GM19455 (cell line): ENCODE measurements at regions not wholly inside any gene's neighbourhood (a gene's known extent, or its start where the extent isn't known, plus 50 kb on each side); places are given as distances from the start of the nearest gene placed in this dataset.
A peak's percentile ranks its signal among the peaks of the same experiment; 100 is the strongest.
"Not testable (repeated sequence)": the region's sequence is repeated elsewhere in the genome, so short reads cannot be mapped to it uniquely, and the experiment has no call there.

Source experiments
- ATAC-seq: cut with Tn5 transposase; IDR thresholded peaks from one replicate; pipeline ENCODE4 v1.9.1; 2021; ENCODE audit not compliant: unreplicated experiment

DNA sequence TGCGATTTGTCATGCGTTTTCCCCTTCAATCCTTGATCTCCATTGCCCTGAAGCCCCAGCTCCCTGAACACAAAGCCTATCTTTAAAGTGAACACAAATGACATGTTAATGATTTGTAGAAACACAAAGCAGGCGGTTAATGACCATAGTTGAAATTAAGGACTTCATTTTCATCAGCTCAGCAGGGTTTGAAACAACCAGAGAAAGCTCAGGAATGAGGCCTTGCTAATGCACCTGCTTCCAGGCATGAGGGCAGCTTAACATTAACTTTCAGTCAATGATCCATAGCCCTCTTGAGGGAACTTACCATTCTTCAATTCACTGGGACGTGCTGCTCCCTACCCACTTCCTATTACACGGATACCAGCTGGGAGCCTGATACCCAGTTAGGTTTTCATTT is 427.2 kb upstream of the CBLB start:
- no peak for ATAC-seq

DNA sequence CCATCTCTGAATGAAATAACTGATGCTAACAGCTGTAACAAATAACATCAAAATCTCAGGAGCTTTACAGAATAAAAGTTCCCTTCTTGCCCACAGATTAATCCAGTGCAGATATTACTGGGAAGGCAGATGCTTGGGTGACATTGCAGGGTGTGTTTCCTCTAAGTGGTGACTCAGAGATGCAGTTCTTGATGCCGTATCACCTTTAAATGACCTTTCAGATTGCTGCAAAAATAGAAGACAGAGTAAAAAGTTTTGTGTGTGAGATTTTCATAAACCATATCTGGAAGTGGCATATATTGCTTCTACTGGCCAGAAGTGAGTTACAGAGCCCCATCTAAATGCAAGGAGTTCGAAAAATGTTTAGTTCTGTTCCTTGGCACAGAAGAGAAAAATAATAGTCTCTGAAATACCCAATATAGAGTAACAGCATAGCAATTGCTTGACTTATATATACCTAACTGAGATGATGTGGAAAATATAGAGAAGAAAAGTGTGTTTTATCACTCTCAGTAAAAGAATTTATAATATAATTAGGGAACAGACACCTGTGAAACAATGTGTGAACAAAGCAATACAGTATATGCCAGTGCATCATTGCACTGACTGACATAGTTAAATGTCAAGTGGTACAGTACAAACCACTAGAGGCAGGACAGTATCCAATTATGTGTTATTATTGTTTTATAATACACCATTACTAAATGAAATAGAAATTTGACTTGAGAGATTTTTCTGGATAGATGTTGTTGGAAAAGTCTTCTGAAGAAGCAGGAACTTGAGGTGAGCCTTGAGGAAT is 430.7 kb upstream of the CBLB start:
- peak; percentile 59 for ATAC-seq

DNA sequence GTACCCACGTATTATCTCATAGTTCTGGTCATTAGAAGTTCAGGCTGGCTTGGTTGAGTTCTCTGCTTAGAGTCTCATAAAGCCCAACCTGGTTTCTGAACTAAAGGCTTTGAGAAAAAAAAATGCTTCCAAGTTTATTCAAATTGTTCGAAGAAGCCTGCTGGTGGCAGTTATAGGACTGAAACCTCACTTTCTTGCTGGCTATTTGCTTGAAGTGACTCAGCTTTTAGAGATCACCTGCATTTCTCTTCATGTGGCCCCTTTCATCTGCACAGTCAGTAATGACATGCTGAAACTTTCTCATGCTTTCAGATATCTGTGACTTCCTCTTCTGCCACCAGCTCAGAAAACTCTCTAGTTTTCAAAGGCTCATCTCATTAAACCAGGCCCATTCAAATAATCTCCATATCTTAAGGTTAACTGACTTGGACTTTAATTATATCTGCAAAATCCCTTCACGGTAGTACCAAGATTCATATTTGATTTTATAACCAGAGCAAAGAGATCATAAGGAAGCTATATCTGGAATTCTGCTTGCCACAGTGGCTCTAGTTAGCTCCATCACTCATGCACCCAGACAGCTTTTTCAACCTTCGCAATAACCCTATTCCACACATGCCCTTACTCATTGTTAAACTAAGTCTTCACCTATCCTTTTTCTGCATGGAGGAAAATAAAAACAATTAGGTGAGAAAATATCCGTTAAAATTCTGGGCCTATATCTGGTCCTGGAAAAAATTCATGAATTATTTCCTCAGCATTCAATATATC is 433.8 kb upstream of the CBLB start:
- peak; percentile 88 for ATAC-seq

DNA sequence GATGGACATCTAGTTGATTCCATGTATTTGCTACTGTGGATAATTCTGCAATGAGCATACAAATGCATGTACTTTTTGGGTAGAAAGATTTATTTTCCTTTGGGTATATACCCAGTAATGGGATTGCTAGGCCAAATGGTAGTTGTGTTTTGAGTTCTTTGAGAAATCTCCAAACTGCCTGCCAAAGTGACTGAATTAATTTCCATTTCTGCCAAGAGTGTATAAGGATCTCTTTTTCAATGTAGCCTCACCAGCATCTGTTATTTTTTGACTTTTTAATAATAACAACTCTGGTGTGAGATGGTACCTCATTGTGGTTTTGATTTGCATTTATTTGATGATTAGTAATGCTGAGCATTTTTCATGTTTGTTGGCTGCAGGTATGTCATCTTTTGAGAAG is 435.0 kb upstream of the CBLB start:
- no peak for ATAC-seq

DNA sequence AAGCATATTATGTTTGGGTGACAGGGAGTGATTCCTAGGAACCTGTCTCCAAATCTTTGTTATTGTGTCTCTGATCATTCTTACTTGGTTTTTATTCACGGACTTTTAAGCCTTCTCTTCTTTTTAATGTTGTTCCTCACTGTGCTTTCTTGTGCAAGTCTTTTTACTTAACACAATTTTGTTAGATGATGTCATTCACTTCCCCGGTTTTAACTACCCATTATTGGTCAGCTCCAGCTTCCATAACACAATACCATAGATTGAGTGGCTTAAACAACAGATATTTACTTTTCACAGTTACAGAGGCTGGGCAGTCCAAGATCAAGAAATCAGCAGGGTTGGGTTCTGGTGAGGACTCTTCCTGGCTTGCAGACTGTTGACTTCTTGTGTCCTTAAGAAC is 436.3 kb upstream of the CBLB start:
- ATAC-seq, result no peak

DNA sequence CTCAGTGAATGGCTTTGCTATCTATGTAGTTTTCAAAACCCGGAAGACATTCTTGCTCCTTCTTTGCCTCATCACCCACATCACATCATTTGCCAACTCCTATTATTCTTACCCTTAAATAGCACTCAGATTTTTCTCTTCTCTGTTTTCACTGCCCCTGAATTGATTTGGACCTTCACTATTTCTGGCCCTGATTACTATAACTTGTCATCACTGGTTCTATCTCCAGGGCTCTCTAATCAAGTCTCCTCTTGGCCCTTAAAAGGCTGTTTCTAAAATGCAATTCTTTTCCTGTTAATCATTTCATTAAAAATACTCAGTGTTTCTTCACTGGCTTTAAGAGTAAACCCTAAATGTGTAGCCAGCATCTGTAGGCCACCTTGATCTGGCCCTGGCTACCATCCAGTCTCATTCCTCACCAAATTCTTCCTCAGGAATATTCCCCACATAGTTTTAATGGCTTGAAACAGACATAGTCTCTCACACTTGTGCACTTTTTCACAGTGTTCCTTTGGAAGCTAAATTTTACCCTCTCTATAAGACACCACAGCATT is 437.1 kb upstream of the CBLB start:
- ATAC-seq, result no peak

DNA sequence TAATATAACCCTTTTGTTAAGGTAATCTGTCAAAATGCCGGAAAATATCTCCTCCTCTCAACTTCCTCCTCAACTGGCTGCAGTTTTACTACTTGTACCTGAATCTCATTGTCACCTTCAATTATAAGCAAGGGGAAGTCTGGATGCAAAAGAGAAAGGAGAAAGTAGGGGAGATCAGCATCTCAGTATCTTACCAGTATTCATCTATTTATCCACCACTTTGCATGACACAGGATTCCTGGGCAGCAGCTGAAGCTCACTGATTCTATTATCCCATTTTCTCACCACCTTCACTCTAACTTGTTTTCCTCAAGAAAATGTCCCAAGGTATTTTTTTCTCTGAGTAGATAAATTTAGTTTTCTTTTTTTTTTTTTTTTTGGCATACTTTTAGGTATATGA is 440.5 kb upstream of the CBLB start:
- ATAC-seq, result no peak

DNA sequence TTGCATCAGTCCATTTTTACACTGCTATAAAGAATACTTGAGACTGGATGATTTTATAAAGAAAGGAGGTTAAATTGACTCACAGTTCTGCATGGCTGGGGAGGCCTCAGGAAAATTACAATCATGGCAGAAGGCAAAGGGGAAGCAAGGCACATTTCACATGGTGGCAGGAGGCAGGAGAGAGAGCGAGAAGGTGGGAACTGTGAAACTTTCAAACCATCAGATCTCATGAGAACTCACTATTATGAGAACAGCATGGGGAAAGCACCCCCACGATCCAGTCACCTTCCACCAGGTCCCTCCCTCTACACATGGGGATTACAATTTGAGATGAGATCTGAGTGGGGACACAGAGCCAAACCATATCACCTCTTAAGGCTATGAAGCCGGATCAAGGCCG is 441.0 kb upstream of the CBLB start:
- not testable (repeated sequence) for ATAC-seq

DNA sequence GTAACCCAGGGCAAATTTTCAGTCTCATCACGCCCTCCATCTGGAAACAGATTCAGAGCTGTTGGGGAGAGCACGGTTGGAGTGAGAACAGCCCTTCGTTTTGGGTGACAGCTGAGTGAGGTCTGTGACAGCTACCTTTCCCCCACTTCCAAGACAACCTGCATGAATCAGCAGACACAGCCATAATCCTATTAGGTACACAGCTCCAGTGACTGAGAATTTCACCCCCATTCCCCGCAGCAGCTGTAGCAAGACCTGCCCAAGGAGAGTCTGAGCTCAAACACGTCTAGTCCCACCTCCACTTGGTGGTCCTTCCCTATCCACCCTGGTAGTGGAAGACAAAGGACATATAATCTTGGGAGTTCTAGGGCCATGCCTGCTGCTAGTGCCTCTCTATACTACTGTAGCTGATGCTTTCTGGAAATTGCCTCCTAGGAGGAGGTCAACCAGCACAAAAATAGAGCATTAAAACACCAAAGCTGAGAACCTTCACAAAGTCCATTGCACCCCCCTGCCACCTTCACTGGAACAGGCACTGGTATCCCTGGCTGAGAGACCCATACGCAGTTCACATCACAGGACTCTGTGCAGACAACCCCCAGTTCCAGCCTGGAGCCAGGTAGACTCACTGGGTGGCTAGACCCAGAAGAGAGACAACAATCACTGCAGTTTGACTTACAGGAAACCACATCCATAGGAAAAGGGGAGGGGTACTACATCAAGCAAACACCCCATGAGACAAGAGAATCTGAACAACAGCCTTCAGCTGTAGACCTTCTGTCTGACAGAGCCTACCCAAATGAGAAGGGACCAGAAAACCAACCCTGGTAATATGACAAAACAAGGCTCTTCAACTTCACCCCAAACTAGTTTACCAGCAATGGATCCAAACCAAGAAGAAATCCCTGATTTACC is 448.6 kb upstream of the CBLB start:
- no peak for ATAC-seq

DNA sequence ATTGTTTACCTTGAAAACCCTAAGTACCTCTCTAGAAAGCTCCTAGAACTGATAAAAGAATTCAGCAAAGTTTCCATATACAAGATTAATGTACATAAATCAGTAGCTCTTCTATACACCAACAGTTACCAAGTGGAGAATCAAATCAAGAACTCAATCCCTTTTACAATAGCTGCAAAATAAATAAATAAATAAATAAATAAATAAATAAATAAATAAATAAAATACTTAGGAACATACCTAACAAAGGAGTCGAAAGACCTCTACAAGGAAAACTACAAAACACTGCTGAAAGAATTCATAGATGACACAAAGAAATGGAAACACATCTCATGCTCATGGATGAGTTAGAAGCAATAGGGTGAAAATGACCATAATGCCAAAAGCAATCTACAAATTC is 452.6 kb upstream of the CBLB start:
- not testable (repeated sequence) for ATAC-seq

DNA sequence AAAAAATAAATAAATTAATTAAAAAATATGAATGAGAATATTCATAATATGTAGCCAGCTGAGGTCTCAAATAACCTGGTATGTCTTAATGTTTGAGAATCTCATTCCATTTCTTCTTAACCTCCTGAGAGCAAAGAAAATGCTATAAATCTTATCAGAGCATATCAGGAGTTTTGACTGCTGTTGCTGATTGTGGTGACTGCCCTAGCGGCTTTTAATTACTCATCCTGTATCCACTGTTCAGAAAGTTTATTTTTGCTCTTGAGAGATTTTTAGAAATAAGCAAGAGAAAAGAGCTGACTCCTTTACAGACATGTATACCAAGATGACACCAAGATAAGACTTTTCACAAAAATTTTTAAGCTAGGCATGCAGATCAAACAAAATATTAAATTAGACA is 454.8 kb upstream of the CBLB start:
- no peak for ATAC-seq

DNA sequence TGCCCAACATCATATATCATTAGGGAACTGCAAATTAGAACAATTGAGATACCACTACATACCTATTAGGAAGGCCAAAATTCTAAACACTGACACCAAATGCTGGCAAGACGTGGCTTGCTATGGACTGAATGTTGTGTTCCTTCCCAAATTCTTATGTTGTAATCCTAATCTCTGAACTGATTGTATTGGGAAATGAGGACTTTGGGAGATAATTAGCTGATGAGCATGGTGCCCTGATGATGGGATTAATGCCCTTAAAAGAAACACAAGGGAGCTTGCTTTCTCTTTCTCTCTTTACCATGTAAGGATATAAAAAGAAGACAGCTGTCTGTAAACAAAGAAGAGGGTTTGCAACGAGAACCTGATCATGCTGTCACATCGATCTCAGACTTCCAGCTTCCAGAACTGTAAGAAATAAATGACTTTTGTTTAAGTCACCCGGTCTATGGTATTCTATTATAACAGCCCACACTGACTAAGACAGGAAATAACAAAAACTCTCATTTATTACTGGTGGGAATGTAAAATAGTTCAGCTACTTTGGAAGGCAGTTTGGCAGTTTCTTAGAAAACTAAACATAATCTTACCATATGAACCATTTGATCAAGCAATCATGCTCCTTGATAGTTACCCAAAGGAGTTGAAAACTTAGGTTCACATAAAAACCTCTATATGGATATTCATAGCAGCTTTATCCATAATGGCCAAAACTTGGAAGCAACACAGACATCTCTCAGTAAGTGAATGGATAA is 458.3 kb upstream of the CBLB start:
- no peak for ATAC-seq

DNA sequence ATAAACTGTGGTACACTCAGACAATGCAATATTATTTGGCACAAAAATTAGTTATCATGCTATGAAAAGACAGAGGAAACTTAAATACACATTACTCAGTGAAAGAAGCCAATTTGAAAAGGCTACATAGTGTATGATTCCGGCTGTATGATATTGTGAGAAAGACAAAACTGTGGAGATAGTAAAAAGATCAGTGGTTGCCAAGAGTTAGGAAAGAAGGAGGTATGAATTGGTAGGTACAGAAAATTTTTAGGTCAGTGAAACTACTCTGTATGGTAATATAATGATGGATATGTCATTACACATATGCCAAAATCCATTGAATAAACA is 458.8 kb upstream of the CBLB start:
- ATAC-seq, result no peak

DNA sequence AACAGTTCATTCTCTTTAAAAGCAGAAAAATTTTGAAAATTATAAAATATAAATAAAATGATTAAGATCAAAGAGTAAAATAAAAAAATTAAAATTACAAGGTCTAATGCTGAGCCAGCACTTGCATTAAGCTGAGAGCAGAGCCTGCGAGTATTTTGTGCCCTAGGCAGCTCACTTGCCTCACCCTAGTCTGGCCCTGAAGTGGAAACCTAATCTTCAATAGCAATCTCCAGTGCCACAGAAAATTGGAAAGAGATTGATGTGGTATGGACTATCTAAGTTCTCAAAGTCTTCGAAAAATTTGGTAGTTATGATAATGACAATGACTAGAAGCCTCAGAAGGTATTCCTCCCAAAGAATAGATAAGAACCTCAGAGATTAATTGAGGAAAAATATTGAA is 459.4 kb upstream of the CBLB start:
- ATAC-seq, result no peak

DNA sequence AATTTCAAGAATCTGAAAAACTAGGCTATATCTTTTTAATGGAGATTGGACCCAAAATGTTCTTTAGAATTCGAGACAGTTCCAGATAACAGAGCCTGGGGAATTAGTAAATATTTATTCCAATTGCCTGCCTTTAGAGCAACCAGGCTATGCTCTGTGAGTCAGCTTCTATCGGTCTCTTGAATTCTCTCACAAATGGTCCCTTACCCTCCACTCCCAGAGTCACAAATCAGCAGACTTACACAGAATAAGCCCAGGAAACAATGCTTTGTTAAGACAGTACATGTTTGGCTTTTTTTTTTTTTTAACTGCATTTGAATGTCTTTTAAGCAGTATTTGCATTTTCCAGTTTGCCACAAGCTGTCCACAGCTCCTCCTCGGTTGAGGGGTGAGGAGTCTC is 460.7 kb upstream of the CBLB start:
- ATAC-seq, result no peak

DNA sequence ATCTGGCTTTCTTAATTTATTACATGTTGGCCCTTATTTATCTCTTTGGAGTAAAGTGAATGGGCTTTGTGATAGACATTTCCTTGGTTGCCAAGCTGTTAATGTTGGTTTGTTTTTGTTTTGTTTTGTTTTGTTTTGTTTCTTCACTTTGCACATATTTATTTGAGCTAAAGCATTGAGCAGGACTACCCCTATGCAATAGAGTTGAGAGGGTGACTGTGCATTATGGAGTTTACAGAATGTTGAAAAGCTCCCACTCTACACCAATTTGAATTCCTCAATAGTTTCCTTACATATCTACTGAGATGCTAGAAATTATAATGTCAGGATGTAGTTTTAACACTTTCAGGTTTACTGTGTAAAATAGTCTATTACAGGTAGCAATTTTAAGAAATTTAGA is 462.8 kb upstream of the CBLB start:
- no peak for ATAC-seq

DNA sequence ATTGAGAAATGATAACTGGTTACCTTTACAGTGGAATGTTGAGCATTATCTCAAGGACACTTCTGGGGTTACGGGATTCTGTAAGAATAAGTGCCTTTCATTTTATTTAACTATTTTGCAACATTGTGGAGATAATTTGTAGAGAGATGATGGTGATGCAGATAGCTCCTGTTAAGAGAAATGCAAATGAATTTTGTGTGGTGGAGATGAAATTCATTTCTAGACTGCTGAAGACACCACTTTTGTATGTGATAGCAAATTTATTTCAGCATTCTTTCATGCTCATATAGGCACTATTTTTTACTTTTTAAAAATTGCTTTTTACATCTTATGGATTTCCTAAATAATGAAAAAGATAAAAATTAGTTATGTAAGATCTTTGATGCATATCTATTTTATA is 463.3 kb upstream of the CBLB start:
- ATAC-seq, result no peak

DNA sequence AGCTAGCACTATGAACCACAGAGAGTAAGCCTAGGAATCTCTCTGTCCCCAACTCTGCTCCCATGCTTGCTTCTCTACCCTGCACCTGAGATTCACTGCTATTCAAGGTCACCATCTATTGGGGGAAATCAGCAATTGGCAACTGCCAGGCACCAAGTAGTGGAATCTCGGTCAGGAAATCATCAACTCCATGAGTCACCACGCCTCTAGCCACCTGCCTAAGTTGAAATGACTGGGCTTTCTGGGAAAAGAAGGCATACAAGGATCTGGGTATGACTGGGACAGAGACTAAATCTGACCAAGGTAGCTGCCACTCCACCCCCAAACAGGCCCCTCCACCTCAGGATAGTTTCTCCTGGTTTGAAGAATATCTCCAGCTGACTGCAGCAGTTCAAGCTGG is 464.1 kb upstream of the CBLB start:
- ATAC-seq, result peak; percentile 61

DNA sequence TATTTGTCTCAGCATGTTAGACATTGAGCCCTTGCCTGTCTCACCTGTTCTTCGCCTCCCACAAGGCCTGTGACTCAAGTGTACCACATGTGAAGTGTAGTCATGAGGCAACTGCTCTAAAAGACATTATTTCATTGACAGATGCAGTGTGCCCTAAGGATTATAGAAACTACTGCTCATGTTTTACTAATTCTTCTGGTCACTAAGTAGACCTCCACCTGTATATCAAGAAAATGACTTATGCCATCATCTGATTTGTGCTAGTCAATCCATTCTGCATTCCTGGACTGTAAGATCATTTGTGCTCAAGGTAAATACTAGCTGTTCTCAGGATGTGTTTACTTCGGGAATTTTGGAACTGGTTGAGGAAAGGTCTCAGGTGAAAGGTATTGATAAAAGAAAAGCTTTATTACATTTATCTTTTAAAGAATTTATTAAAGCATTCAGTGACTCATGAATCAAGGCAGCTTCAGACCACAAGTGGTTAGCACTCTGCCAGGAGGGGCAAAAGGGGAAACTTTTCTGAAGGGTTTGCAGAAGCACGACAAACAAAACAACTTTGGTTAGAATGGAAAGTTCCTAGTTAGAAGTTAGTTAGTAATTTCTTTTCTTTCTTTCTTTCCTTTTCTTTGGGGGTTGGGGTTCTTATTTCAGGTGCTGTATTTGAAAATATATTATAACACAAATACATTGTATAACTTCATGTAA is 465.3 kb upstream of the CBLB start:
- no peak for ATAC-seq

DNA sequence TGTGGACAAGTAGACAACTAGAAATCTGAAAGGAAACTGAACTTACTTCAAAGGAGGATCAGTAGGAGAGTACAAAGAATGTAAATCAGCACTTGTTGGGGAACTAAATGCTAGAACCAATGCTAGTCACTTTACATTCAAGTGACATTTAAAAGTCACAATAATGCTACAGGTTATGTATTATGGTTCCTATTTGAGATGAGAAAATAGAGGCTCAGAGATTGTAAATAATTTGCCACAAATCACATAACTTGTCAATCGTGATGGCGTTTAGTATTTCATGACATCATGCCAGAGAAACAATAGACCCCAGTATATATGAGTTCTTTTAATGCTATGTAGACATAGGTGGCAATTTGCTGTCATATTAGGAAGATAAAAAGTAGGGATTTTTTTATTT is 467.8 kb upstream of the CBLB start:
- ATAC-seq, result no peak
